OCI-LY3 (cell line): ENCODE measurements at regions not wholly inside any gene's neighbourhood (a gene's known extent, or its start where the extent isn't known, plus 50 kb on each side); places are given as distances from the start of the nearest gene placed in this dataset.

ENCODE experiments used
- H2AFZ ChIP-seq: fragments of 200-600, 300-600 bp; shearing (Covaris generic); 2 replicates; pipeline ENCODE4 v1.6.0; 2014; ENCODE audit warnings: antibody characterized with exemption, low read depth, low read length
- H3K27ac ChIP-seq: fragments of 200-600, 300-600 bp; sonication (generic); 2 replicates; pipeline ENCODE4 v1.5.1; 2014; ENCODE audit warnings: mild to moderate bottlenecking, low read length, moderate library complexity, mixed read lengths
- H3K27me3 ChIP-seq: fragments of 200-600, 300-600 bp; sonication (generic); 2 replicates; pipeline ENCODE4 v1.6.1; 2014; ENCODE audit warnings: low read depth, low read length, mixed read lengths
- H3K36me3 ChIP-seq: fragments of 200-600, 300-600 bp; sonication (generic); replicated peaks from 2 replicates; pipeline ENCODE3; 2014; ENCODE audit warnings: low read depth, low read length, mixed read lengths
- H3K4me1 ChIP-seq: fragments of 300-600, 200-600 bp; sonication (generic); 2 replicates; pipeline ENCODE4 v1.6.1; 2014; ENCODE audit warnings: low read length, mixed read lengths
- H3K4me2 ChIP-seq: fragments of 200-600, 300-600 bp; sonication (generic); 2 replicates; pipeline ENCODE4 v1.6.1; 2014; ENCODE audit warnings: low read length, mixed read lengths
- H3K4me3 ChIP-seq: fragments of 300-600, 200-600 bp; sonication (generic); 2 replicates; pipeline ENCODE4 v1.5.1; 2014; ENCODE audit warnings: antibody characterized with exemption, mild to moderate bottlenecking, low read length, moderate library complexity
- H3K79me2 ChIP-seq: fragments of 300-600, 200-600 bp; shearing (Covaris generic); 2 replicates; pipeline ENCODE4 v1.6.1; 2014; ENCODE audit warnings: mild to moderate bottlenecking, low read length, mixed read lengths
- H3K9ac ChIP-seq: fragments of 300-600, 200-600 bp; shearing (Covaris generic); 2 replicates; pipeline ENCODE4 v1.6.0; 2014; ENCODE audit warnings: mild to moderate bottlenecking, low read length, moderate library complexity
- H3K9me3 ChIP-seq: fragments of 200-600, 300-600 bp; shearing (Covaris generic); 2 replicates; pipeline ENCODE4 v1.6.1; 2014; ENCODE audit warnings: low read length, mixed read lengths; ENCODE audit not compliant: insufficient read depth
- H4K20me1 ChIP-seq: fragments of 200-600, 300-600 bp; sonication (generic); 2 replicates; pipeline ENCODE4 v1.6.1; 2016; ENCODE audit warnings: low read length, mixed read lengths; ENCODE audit not compliant: insufficient read depth
- EZH2phosphoT487 ChIP-seq: fragments of 200-600 bp; shearing (Covaris generic); IDR thresholded peaks from 2 replicates; pipeline ENCODE4 v1.6.1; 2018; ENCODE audit warnings: antibody characterized with exemption, mixed run types, low read depth
- TF ChIP-seq, protein P1 (sequence below): fragments of 200-600, 300-600 bp; sonication (generic); IDR thresholded peaks from 2 replicates; pipeline ENCODE4 v1.5.1; 2014; ENCODE audit warnings: antibody characterized with exemption, low read length, low read depth

DNA sequence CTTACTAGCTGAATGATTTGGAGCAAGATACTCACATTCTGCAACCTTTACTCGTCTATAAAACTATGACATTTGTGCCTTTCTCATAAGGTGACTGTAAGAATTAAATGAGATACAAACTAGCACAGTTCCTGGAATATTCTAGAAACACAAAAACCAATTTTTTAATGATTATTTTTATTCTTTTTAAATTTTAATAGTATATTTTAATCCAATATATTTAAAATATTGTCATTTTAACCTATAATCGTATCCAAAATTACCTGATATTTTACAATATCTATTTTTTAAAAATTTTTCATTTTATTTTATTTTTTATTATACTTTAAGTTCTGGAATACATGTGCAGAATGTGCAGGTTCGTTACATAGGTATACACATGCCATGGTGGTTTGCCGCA is 238.1 kb downstream of the OLFM4 start:
- no peaks in the 10 kb centered on the region for H3K79me2 ChIP-seq

DNA sequence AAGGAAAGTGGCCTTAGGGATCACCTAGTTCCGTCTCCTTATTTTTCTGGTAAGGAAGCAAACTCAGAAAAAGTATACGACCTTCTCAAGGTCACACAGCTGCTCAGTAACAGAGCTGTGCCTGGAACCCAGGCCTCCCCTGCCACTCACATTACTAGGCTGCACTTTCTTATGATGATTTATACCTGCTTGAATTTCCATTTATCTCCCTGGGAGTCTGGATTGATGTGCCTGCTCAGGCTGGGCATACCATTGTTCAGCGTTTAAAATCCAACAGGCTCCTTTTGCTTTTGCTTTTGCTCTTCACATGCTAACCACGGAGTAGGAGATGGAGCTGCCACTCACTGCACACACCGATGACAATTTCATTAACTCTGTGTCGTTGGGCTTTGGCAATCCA is 241.0 kb downstream of the OLFM4 start:
- H3K9me3 ChIP-seq = no peaks in the 10 kb centered on the region
- H3K36me3 ChIP-seq = no peaks in the 10 kb centered on the region
- no peak overlapping the region for H3K4me3 ChIP-seq
- H3K4me2 ChIP-seq = no peak overlapping the region
- H3K79me2 ChIP-seq = no peaks in the 10 kb centered on the region
- H3K4me1 ChIP-seq = no peaks in the 10 kb centered on the region
- no peak overlapping the region for H3K27ac ChIP-seq
- no peak overlapping the region for H3K9ac ChIP-seq
- no peaks in the 10 kb centered on the region for H3K27me3 ChIP-seq
- H2AFZ ChIP-seq = no peak overlapping the region
- no peak for TF ChIP-seq EZH2phosphoT487
- TF ChIP-seq, protein P1, sequence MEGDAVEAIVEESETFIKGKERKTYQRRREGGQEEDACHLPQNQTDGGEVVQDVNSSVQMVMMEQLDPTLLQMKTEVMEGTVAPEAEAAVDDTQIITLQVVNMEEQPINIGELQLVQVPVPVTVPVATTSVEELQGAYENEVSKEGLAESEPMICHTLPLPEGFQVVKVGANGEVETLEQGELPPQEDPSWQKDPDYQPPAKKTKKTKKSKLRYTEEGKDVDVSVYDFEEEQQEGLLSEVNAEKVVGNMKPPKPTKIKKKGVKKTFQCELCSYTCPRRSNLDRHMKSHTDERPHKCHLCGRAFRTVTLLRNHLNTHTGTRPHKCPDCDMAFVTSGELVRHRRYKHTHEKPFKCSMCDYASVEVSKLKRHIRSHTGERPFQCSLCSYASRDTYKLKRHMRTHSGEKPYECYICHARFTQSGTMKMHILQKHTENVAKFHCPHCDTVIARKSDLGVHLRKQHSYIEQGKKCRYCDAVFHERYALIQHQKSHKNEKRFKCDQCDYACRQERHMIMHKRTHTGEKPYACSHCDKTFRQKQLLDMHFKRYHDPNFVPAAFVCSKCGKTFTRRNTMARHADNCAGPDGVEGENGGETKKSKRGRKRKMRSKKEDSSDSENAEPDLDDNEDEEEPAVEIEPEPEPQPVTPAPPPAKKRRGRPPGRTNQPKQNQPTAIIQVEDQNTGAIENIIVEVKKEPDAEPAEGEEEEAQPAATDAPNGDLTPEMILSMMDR = no peak
- no peaks in the 10 kb centered on the region for H4K20me1 ChIP-seq

More for the DNA sequence above, 238.1 kb downstream of the OLFM4 start:
- H2AFZ ChIP-seq = no peak overlapping the region
- H4K20me1 ChIP-seq = no peaks in the 10 kb centered on the region
- no peaks in the 10 kb centered on the region for H3K36me3 ChIP-seq
- no peak for TF ChIP-seq EZH2phosphoT487
- TF ChIP-seq, protein P1 = no peak
- H3K4me1 ChIP-seq = no peaks in the 10 kb centered on the region
- H3K9ac ChIP-seq = no peak overlapping the region
- H3K27me3 ChIP-seq = no peaks in the 10 kb centered on the region
- H3K4me3 ChIP-seq = no peak overlapping the region
- H3K27ac ChIP-seq = no peak overlapping the region
- H3K9me3 ChIP-seq = no peaks in the 10 kb centered on the region
- H3K4me2 ChIP-seq = no peak overlapping the region

DNA sequence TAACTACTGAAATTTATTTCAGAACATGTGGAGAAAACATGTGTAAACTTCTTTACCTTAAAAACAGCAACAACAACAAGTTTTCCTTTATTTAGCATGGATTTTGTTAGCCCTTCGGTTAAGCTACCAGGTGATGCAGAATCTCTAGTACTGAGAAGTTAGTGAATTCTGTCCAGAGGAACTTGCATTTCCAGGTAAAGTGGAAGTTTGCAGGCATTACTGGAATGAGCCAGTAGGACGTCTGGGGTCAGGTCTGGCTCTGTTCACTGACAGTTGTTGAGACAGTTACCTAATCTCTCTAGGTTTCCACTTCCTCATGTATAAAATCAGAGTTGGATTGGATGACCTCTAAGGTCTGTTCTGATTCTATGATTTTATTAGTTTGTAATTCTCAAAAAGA is 244.3 kb downstream of the OLFM4 start:
- Histone ChIP-seq H3K4me2 (no peak overlapping the region), H3K27me3 (no peaks in the 10 kb centered on the region), H3K27ac (no peak overlapping the region)

DNA sequence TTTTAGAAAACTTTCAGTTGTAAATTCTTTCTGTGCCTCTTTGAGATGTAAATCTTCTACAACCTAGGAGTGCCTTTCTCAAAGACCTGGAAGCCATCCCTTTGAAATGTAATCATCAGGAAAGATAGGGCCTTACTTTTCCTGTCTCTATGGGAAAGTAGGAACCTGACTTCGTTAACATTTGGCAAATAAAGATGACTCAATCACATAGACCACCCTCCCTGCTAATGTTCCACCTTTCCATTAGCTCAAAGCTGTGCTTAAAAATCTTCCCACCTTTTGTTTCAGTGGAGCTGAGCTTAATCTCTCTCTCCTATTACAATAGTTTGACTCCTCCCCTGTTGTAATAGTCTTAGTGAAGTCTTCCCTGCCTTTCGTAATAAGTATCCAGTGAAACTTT is 247.7 kb downstream of the OLFM4 start:
- H2AFZ ChIP-seq = no peak overlapping the region
- no peaks in the 10 kb centered on the region for H4K20me1 ChIP-seq
- H3K27ac ChIP-seq = no peak overlapping the region
- no peaks in the 10 kb centered on the region for H3K9me3 ChIP-seq
- no peaks in the 10 kb centered on the region for H3K79me2 ChIP-seq
- no peak overlapping the region for H3K4me2 ChIP-seq
- no peaks in the 10 kb centered on the region for H3K36me3 ChIP-seq
- TF ChIP-seq, protein P1 = no peak
- no peak for TF ChIP-seq EZH2phosphoT487
- H3K9ac ChIP-seq = no peak overlapping the region
- H3K4me3 ChIP-seq = no peak overlapping the region
- peaks cover 9% of the 10 kb centered on the region for H3K4me1 ChIP-seq
- H3K27me3 ChIP-seq = no peaks in the 10 kb centered on the region

More for the DNA sequence above, 244.3 kb downstream of the OLFM4 start:
- Histone ChIP-seq H3K4me3 (no peak overlapping the region), H3K4me1 (peaks cover 3% of the 10 kb centered on the region), H3K36me3 (no peaks in the 10 kb centered on the region), H4K20me1 (no peaks in the 10 kb centered on the region), H2AFZ (no peak overlapping the region), H3K79me2 (no peaks in the 10 kb centered on the region), H3K9ac (no peak overlapping the region), H3K9me3 (no peaks in the 10 kb centered on the region)
- TF ChIP-seq, protein P1 = no peak
- no peak for TF ChIP-seq EZH2phosphoT487
